ENCODE measurements at regions not wholly inside any gene's neighbourhood (a gene's known extent, or its start where the extent isn't known, plus 50 kb on each side); places are given as distances from the start of the nearest gene placed in this dataset.
"Not testable (repeated sequence)": the region's sequence is repeated elsewhere in the genome, so short reads cannot be mapped to it uniquely, and the experiment has no call there.

DNA sequence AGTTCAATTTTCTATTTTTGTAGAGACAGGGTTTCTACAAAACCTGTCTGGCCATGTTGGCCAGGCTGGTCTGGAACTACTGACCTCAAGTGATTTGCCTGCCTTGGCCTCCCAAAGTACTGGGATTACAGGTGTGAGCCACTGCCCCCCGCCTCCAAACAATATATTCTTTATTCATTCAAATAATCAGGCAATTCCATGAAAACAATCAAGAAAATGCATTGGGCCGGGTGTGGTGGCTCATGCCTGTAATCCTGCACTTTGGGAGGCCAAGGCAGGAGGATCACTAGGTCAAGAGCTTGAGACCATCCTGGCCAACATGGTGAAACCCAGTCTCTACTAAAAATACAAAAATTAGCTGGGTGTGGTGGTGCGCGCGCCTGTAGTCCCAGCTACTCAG lies 69.9 kb upstream of the ZNF217 start:
- not testable (repeated sequence) for DNase-seq (ENCODE audit: low read depth)

GRCh38 chr20:53662595-53662994 lies 69.0 kb upstream of the ZNF217 start:
- DNase-seq (ENCODE audit: low read depth): no peak

- no peak for DNase-seq (ENCODE audit: low read depth)
Measured at GRCh38 chr20:53660947-53661381, 67.3 kb upstream of the ZNF217 start.

DNA sequence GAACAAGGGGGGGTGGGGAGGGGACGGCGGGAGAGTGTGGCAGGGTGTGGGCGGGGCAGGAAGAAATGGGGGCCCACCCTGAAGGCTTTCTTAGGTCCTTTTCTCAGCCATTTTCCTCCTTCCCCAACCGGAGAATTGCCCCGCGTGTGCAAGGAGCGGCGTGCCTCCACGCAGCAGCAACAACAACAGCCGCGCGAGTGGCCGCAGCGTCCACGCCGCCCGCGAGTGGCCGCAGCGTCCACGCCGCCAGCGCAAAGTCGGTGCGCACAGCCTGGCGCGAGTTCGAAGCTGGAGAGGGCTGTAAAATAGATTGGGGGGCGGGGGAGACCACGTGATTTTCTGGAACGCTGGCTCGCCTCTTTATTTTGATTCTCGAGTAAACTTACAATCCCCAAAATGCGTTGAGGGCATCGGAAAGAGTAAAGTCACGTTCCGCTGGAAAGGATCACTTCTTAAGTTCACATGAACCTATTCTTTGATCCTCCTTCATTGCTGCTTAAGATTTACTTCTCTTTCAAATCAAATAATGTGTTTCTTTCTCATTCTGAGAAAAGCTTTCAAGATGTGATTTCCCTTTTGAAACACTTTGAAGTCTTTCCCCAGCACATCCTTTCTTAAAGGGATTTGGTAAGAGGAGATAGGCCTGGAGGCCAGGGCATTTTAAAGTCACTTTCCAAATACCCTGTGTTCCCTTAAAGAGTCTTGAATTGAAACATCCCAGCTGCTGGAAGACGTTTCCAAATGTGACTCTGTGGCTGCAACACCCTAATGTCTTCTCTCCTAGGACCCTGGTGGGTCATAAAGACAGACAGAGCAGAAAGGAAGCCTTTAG lies 66.7 kb upstream of the ZNF217 start:
- no peak for DNase-seq (ENCODE audit: low read depth)

DNA sequence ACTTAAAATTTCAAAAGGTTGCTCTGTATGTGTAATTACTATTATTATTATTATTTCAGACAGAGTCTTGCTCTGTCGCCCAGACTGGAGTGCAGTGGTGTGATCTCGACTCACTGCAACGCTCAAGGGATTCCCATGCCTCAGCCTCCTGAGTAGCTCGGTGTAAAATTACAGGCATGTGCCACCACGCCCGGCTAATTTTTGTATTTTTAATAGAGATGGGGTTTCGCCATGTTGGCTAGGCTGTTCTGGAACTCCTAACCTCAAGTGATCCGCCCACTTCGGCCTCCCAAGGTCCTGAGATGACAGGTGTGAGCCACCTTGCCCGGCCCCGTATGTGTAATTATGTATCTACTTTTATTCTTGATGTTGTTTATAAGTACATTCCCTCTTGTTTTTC lies 65.3 kb upstream of the ZNF217 start:
- no peak for DNase-seq (ENCODE audit: low read depth)

- DNase-seq (ENCODE audit: low read depth): no peak
Measured at GRCh38 chr20:53658322-53658721, 64.7 kb upstream of the ZNF217 start.

- no peak for DNase-seq (ENCODE audit: low read depth)
Measured at GRCh38 chr20:53657732-53658131, 64.1 kb upstream of the ZNF217 start.

GRCh38 chr20:53657279-53657678 lies 63.6 kb upstream of the ZNF217 start:
- DNase-seq (ENCODE audit: low read depth): no peak

- peak; percentile 82 for DNase-seq (ENCODE audit: low read depth)
Measured at GRCh38 chr20:53656293-53657202, 62.9 kb upstream of the ZNF217 start.

DNA sequence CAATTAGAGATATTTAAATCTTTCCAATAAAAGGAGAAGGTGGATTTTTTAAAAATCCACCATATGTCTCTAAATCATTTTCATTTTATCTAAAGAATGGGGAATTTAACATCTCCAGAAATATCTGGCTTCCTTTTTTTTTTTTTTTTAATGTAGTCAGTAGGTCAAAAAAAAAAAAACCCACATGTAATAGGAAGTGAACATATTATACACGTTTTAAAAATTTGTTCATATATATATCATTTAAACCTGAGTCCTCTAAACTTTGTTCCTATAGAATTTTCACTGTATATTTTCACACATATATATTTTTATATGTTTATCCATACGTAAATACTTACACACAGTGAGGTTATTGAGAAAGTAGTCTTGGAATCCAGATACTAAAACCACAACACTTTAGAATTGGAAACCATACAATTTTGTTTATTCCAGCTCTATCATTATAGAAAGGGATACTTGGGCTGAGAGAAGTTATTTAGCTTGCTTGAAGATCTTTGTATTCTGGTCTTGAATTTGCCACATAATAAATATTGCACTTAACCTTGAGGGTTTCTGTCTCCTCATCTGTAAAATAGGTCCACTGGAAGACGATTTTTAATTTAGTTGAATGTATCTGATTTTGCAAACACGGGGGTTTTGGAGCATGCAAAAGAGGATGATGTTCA lies 62.1 kb upstream of the ZNF217 start:
- DNase-seq (ENCODE audit: low read depth): peak; percentile 64

GRCh38 chr20:53654932-53655624 lies 61.4 kb upstream of the ZNF217 start:
- peak; percentile 25 for DNase-seq (ENCODE audit: low read depth)

GRCh38 chr20:53654521-53654920 lies 60.9 kb upstream of the ZNF217 start:
- DNase-seq (ENCODE audit: low read depth): not testable (repeated sequence)

DNA sequence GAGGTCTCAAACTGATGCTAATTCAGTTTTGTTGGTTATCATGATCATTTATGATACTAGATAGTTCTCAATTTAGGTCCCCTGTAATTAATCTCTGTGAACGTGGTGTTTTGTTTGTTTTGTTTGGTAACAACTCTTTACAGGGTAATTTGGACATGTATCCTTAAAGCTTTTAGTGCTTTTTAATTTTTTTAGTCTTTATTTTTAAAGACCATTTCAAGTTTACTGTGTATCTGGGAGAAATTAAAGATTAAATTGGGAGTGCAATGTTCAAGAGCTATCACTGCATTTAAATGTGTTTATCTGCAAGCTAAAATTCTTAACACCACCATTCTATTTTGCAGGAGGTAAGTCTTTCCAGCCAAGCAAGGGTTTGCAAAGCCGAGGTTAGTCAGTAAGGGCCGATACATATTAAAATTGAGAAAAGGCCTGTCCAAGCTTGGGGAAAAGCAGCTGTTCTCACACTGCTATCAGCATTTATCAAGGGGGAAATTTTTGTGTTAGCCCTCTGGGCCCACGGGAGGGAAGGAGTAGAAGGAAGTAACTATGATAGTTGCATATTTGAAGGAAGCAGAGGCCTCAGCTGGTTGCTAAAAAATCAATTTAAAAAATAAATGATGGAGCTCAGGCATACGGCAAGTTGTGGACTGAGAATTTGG lies 59.3 kb upstream of the ZNF217 start:
- no peak for DNase-seq (ENCODE audit: low read depth)

DNA sequence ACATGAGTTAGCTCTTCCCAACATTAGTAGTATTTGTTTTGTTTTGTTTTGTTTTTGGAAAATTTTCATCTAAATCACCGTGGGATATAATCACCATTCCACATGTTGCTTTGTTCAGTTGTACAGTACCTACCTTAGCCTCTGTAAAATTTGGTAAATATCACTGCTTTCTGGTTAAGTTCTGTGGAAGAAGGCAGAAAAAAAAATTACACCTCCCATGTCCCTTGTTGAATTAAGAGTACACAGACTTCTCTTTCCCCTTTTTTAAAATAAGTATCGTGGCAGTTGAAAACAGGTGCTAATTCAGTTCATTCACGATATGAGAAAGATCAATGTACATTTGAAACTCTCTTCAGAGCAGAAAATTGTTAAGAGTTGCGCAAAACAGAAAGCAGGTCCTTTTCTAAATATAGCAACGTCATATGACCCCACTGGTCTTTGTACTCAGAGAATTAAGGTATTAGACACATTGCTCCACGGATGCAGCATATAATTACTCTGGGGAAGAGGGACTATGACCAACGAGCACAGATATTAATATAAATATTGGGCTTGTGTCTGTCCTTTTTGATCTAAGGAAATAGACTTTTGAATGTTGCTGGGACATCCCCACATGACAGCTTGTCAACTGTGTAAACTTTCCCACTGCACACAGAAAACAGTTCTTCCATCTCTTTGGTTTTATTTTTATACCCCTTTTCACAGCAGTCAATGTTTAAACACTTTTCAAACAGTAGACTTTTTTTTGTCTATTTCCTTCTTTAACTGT lies 58.6 kb upstream of the ZNF217 start:
- DNase-seq (ENCODE audit: low read depth): peak; percentile 53

DNA sequence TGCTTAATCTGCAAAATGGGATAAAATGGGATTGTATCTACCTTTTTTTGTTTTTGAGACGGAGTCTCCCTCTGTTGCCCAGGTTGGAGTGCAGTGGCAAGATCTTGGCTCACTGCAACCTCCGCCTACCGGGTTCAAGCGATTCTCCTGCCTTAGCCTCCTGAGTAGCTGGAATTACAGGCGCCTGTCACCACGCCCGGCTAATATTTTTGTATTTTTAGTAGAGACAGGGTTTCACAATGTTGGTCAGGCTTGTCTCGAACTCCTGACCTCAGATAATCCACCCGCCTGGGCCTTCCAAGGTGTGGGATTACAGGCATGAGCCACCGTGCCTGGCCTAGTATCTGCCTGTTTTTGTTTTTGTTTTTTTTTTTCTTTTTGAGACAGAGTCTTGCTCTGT lies 55.9 kb upstream of the ZNF217 start:
- DNase-seq (ENCODE audit: low read depth): not testable (repeated sequence)

- no peak for DNase-seq (ENCODE audit: low read depth)
Measured at GRCh38 chr20:53647286-53647821, 53.7 kb upstream of the ZNF217 start.

DNA sequence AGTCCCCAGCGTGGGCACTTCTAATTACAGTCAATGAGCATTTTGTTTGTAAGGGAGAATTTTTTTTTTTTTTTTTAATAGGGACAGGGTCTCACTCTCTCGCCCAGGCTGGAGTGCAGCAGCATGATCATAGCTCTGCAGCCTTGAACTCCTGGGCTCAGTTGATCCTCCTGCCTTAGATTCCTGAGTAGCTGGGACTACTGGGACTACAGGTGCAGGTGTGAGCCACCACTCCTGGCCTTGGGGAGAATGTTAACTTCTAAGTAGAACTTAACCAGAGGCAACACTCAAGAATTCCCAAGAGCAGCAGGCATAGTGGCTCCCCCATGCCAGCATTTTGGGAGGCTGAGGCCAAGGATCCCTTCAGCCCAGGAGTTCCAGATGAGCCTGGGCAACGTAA lies 52.9 kb upstream of the ZNF217 start:
- DNase-seq (ENCODE audit: low read depth): no peak

DNA sequence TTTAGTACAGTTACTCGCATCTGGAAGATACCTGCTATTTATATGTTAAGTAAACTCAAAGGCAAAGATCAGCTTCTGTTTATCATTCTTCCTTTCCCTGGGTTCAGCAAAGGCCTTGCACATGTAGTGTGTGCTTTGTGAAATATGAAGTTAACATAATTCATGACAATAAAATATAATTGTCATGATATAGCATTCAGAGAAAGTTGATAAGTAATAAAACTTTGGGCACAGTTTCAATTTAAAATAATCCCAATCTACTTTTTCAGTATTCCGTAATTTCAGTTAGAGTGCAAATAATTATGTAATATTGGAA lies 51.9 kb upstream of the ZNF217 start:
- no peak for DNase-seq (ENCODE audit: low read depth)

GRCh38 chr20:53644108-53644507 lies 50.5 kb upstream of the ZNF217 start:
- DNase-seq (ENCODE audit: low read depth): not testable (repeated sequence)
